ENCODE measurements at regions not wholly inside any gene's neighbourhood (a gene's known extent, or its start where the extent isn't known, plus 50 kb on each side); places are given as distances from the start of the nearest gene placed in this dataset.
A peak's percentile ranks its signal among the peaks of the same experiment; 100 is the strongest.

GRCh38 chr14:98602983-98603382, 669.0 kb downstream of the BCL11B start:
- H3K27me3 ChIP-seq (ENCODE audit: control insufficient read depth in 3 of 3, insufficient read depth in 3 of 3, low read depth in 1 of 3, low read length in 3 of 3) = no peaks in the 10 kb centered on the region
- no peak overlapping the region for H2AK5ac ChIP-seq (ENCODE audit: low read depth, low read length)
- H3K79me1 ChIP-seq (ENCODE audit: low read depth, low read length) = no peaks in the 10 kb centered on the region
- H3K9ac ChIP-seq (ENCODE audit: low read depth, low read length, poor library complexity) = no peak overlapping the region
- no peak overlapping the region for H3K4me2 ChIP-seq (ENCODE audit: insufficient read depth, low read length, poor library complexity, severe bottlenecking)
- H3K23ac ChIP-seq (ENCODE audit: low read depth, low read length, poor library complexity) = no peak overlapping the region
- H3K4me3 ChIP-seq (ENCODE audit: low read length in 2 of 2) = no peak overlapping the region
- peaks cover 0 to 2% of the 10 kb centered on the region in 2 donors for H3K4me1 ChIP-seq (ENCODE audit: control insufficient read depth in 2 of 2, insufficient read depth in 1 of 2, low read depth in 1 of 2, low read length in 2 of 2)
- H2BK120ac ChIP-seq (ENCODE audit: low read depth, low read length) = no peak overlapping the region
- no peak overlapping the region for H4K91ac ChIP-seq (ENCODE audit: low read depth, low read length, poor library complexity)
- DNase-seq (ENCODE audit: low spot score) = no peak
- no CpG with 5 or more reads among the region's 7 CpGs for WGBS, 2 donors (ENCODE audit: extremely low coverage in 2 of 2, insufficient read length in 2 of 2, insufficient replicate concordance in 1 of 2)
- H3K18ac ChIP-seq (ENCODE audit: low read length) = peak overlapping the region; percentile 16
- no peak overlapping the region for H3K27ac ChIP-seq (replicated peaks; ENCODE audit: low read length)
- H3K4ac ChIP-seq (ENCODE audit: low read length) = no peak overlapping the region
- H3K36me3 ChIP-seq (replicated peaks in 1 of 2; ENCODE audit: control insufficient read depth in 2 of 2, insufficient read depth in 2 of 2, low read length in 2 of 2) = no peaks in the 10 kb centered on the region
- no peak overlapping the region for H2BK12ac ChIP-seq (ENCODE audit: low read length)
- H3K9me3 ChIP-seq (replicated peaks in 1 of 2; ENCODE audit: control insufficient read depth in 2 of 2, insufficient read depth in 1 of 2, low read depth in 1 of 2, low read length in 2 of 2) = no peaks in the 10 kb centered on the region
- H2BK5ac ChIP-seq (ENCODE audit: low read length) = no peak overlapping the region
- H3K14ac ChIP-seq (ENCODE audit: low read length) = no peak overlapping the region
- H4K8ac ChIP-seq (ENCODE audit: low read depth, low read length) = no peak overlapping the region
- H2BK15ac ChIP-seq (ENCODE audit: low read length) = no peak overlapping the region
- H2AFZ ChIP-seq (ENCODE audit: low read length) = no peak overlapping the region

GRCh38 chr14:98605043-98605442, 667.0 kb downstream of the BCL11B start:
- Histone ChIP-seq H2BK12ac (ENCODE audit: low read length) (no peak overlapping the region), H3K27me3 (ENCODE audit: control insufficient read depth in 3 of 3, insufficient read depth in 3 of 3, low read depth in 1 of 3, low read length in 3 of 3) (no peaks in the 10 kb centered on the region), H2AK5ac (ENCODE audit: low read depth, low read length) (no peak overlapping the region), H3K4me1 (ENCODE audit: control insufficient read depth in 2 of 2, insufficient read depth in 1 of 2, low read depth in 1 of 2, low read length in 2 of 2) (peaks cover 0 to 2% of the 10 kb centered on the region in 2 donors), H3K4me3 (ENCODE audit: low read length in 2 of 2) (no peak overlapping the region), H3K14ac (ENCODE audit: low read length) (no peak overlapping the region), H3K4ac (ENCODE audit: low read length) (no peak overlapping the region), H3K18ac (ENCODE audit: low read length) (no peak overlapping the region), H4K8ac (ENCODE audit: low read depth, low read length) (no peak overlapping the region), H2BK120ac (ENCODE audit: low read depth, low read length) (no peak overlapping the region), H3K36me3 (replicated peaks in 1 of 2; ENCODE audit: control insufficient read depth in 2 of 2, insufficient read depth in 2 of 2, low read length in 2 of 2) (no peaks in the 10 kb centered on the region), H3K4me2 (ENCODE audit: insufficient read depth, low read length, poor library complexity, severe bottlenecking) (no peak overlapping the region), H3K9me3 (replicated peaks in 1 of 2; ENCODE audit: control insufficient read depth in 2 of 2, insufficient read depth in 1 of 2, low read depth in 1 of 2, low read length in 2 of 2) (no peaks in the 10 kb centered on the region), H2BK15ac (ENCODE audit: low read length) (no peak overlapping the region), H4K91ac (ENCODE audit: low read depth, low read length, poor library complexity) (no peak overlapping the region), H2BK5ac (ENCODE audit: low read length) (no peak overlapping the region), H3K23ac (ENCODE audit: low read depth, low read length, poor library complexity) (no peak overlapping the region), H3K9ac (ENCODE audit: low read depth, low read length, poor library complexity) (no peak overlapping the region), H3K79me1 (ENCODE audit: low read depth, low read length) (no peaks in the 10 kb centered on the region), H2AFZ (ENCODE audit: low read length) (no peak overlapping the region), H3K27ac (replicated peaks; ENCODE audit: low read length) (no peak overlapping the region)
- DNase-seq (ENCODE audit: low spot score) = no peak
- no CpG with 5 or more reads among the region's 2 CpGs for WGBS, 2 donors (ENCODE audit: extremely low coverage in 2 of 2, insufficient read length in 2 of 2, insufficient replicate concordance in 1 of 2)

GRCh38 chr14:98606041-98606640, 665.9 kb downstream of the BCL11B start:
- Histone ChIP-seq H3K4me1 (ENCODE audit: control insufficient read depth in 2 of 2, insufficient read depth in 1 of 2, low read depth in 1 of 2, low read length in 2 of 2) (peaks cover 0 to 2% of the 10 kb centered on the region in 2 donors), H3K4me2 (ENCODE audit: insufficient read depth, low read length, poor library complexity, severe bottlenecking) (no peak overlapping the region), H2BK120ac (ENCODE audit: low read depth, low read length) (no peak overlapping the region), H3K27ac (replicated peaks; ENCODE audit: low read length) (no peak overlapping the region), H3K9me3 (replicated peaks in 1 of 2; ENCODE audit: control insufficient read depth in 2 of 2, insufficient read depth in 1 of 2, low read depth in 1 of 2, low read length in 2 of 2) (no peaks in the 10 kb centered on the region), H2AFZ (ENCODE audit: low read length) (no peak overlapping the region), H2BK12ac (ENCODE audit: low read length) (no peak overlapping the region), H2BK5ac (ENCODE audit: low read length) (no peak overlapping the region), H4K8ac (ENCODE audit: low read depth, low read length) (no peak overlapping the region), H3K14ac (ENCODE audit: low read length) (no peak overlapping the region), H3K4ac (ENCODE audit: low read length) (no peak overlapping the region), H3K9ac (ENCODE audit: low read depth, low read length, poor library complexity) (no peak overlapping the region), H2AK5ac (ENCODE audit: low read depth, low read length) (no peak overlapping the region), H2BK15ac (ENCODE audit: low read length) (no peak overlapping the region), H4K91ac (ENCODE audit: low read depth, low read length, poor library complexity) (no peak overlapping the region), H3K36me3 (replicated peaks in 1 of 2; ENCODE audit: control insufficient read depth in 2 of 2, insufficient read depth in 2 of 2, low read length in 2 of 2) (no peaks in the 10 kb centered on the region), H3K79me1 (ENCODE audit: low read depth, low read length) (no peaks in the 10 kb centered on the region), H3K23ac (ENCODE audit: low read depth, low read length, poor library complexity) (no peak overlapping the region), H3K18ac (ENCODE audit: low read length) (no peak overlapping the region), H3K27me3 (ENCODE audit: control insufficient read depth in 3 of 3, insufficient read depth in 3 of 3, low read depth in 1 of 3, low read length in 3 of 3) (no peaks in the 10 kb centered on the region), H3K4me3 (ENCODE audit: low read length in 2 of 2) (no peak overlapping the region)
- no CpG with 5 or more reads among the region's 8 CpGs for WGBS, 2 donors (ENCODE audit: extremely low coverage in 2 of 2, insufficient read length in 2 of 2, insufficient replicate concordance in 1 of 2)
- DNase-seq (ENCODE audit: low spot score) = no peak

- H3K9me3 ChIP-seq (replicated peaks in 1 of 2; ENCODE audit: control insufficient read depth in 2 of 2, insufficient read depth in 1 of 2, low read depth in 1 of 2, low read length in 2 of 2) = no peaks in the 10 kb centered on the region
- H4K91ac ChIP-seq (ENCODE audit: low read depth, low read length, poor library complexity) = no peak overlapping the region
- H3K4ac ChIP-seq (ENCODE audit: low read length) = no peak overlapping the region
- no peak overlapping the region for H3K23ac ChIP-seq (ENCODE audit: low read depth, low read length, poor library complexity)
- H3K27me3 ChIP-seq (ENCODE audit: control insufficient read depth in 3 of 3, insufficient read depth in 3 of 3, low read depth in 1 of 3, low read length in 3 of 3) = no peaks in the 10 kb centered on the region
- H3K18ac ChIP-seq (ENCODE audit: low read length) = peak overlapping the region; percentile 81
- H3K4me2 ChIP-seq (ENCODE audit: insufficient read depth, low read length, poor library complexity, severe bottlenecking) = no peak overlapping the region
- H2BK12ac ChIP-seq (ENCODE audit: low read length) = no peak overlapping the region
- no peak overlapping the region for H3K14ac ChIP-seq (ENCODE audit: low read length)
- H3K36me3 ChIP-seq (replicated peaks in 1 of 2; ENCODE audit: control insufficient read depth in 2 of 2, insufficient read depth in 2 of 2, low read length in 2 of 2) = no peaks in the 10 kb centered on the region
- WGBS, 2 donors (ENCODE audit: extremely low coverage in 2 of 2, insufficient read length in 2 of 2, insufficient replicate concordance in 1 of 2) = no CpG with 5 or more reads among the region's 4 CpGs
- H3K9ac ChIP-seq (ENCODE audit: low read depth, low read length, poor library complexity) = no peak overlapping the region
- peaks cover 0 to 2% of the 10 kb centered on the region in 2 donors for H3K4me1 ChIP-seq (ENCODE audit: control insufficient read depth in 2 of 2, insufficient read depth in 1 of 2, low read depth in 1 of 2, low read length in 2 of 2)
- H2BK5ac ChIP-seq (ENCODE audit: low read length) = no peak overlapping the region
- H2BK15ac ChIP-seq (ENCODE audit: low read length) = no peak overlapping the region
- H4K8ac ChIP-seq (ENCODE audit: low read depth, low read length) = no peak overlapping the region
- no peak overlapping the region for H2BK120ac ChIP-seq (ENCODE audit: low read depth, low read length)
- no peak overlapping the region for H3K4me3 ChIP-seq (ENCODE audit: low read length in 2 of 2)
- no peak overlapping the region for H2AK5ac ChIP-seq (ENCODE audit: low read depth, low read length)
- no peaks in the 10 kb centered on the region for H3K79me1 ChIP-seq (ENCODE audit: low read depth, low read length)
- no peak overlapping the region for H2AFZ ChIP-seq (ENCODE audit: low read length)
- no peak for DNase-seq (ENCODE audit: low spot score)
- H3K27ac ChIP-seq (replicated peaks; ENCODE audit: low read length) = no peak overlapping the region
These were observed 665.2 kb downstream of the BCL11B start for GRCh38 chr14:98606816-98607215.
